Right atrium auricular region (tissue), 2 donors: ENCODE measurements at regions not wholly inside any gene's neighbourhood (a gene's known extent, or its start where the extent isn't known, plus 50 kb on each side); places are given as distances from the start of the nearest gene placed in this dataset.
"Not testable (repeated sequence)": the region's sequence is repeated elsewhere in the genome, so short reads cannot be mapped to it uniquely, and the experiment has no call there.

Experiments
- DNase-seq: peaks from one replicate; pipeline ENCODE4 v3.0.0-alpha.2; 2019; ENCODE audit warnings: low spot score
- H3K27ac ChIP-seq, 2 donors: fragments of 200-600 bp; sonication (generic); 1 replicate in 1 of 2; 2 replicates in 1 of 2; pipeline ENCODE4 v1.5.1; 2016 to 2019
- H3K27me3 ChIP-seq, 2 donors: fragments of 200-600 bp; sonication (generic); one replicate each; pipeline versions ENCODE4 v1.5.1 to v1.6.0; 2017 to 2019
- H3K36me3 ChIP-seq: fragments of 200-600 bp; sonication (generic); one replicate; pipeline ENCODE4 v1.5.1; 2016
- H3K4me1 ChIP-seq, 2 donors: fragments of 200-600 bp; sonication (generic); one replicate each; pipeline versions ENCODE4 v1.5.1 to v1.6.0; 2017 to 2019
- H3K4me3 ChIP-seq, 2 donors: fragments of 200-600 bp; sonication (generic); 1 replicate in 1 of 2; 2 replicates in 1 of 2; pipeline ENCODE4 v1.5.1; 2017 to 2019; ENCODE audit warnings: mild to moderate bottlenecking in 1 of 2, moderate library complexity in 1 of 2
- H3K9me3 ChIP-seq, 2 donors: fragments of 200-600 bp; sonication (generic); one replicate each; pipeline ENCODE4 v1.5.1; 2019
- TF ChIP-seq, protein P1 (sequence below), 2 donors: fragments of 200-600 bp; sonication (generic); IDR thresholded peaks; one replicate each; pipeline ENCODE4 v1.5.1; 2019; ENCODE audit warnings: antibody characterized with exemption in 2 of 2

DNA sequence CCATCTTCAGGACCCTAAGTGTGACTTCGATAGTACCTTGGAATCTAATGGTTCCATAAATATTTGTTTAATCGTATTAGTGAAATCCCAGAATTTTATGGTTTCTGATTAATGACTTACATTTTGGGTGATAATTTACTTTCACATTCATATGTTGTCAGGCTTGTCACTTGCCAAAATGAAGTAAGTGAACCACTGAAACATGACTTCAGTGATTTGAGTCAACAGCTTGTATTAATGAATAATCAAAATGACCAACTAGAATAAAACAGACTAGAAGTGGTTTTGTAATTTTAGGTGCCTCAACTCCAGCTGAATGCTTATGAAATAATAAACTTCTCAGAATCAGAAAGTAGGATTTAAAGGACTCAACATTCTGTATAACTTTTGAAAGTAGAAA is 517.1 kb downstream of the PRKD1 start:
- DNase-seq = no peak
- Histone ChIP-seq H3K9me3 (peaks cover 0 to 14% of the 10 kb centered on the region in 2 donors), H3K27me3 (no peaks in the 10 kb centered on the region), H3K4me1 (no peaks in the 10 kb centered on the region), H3K36me3 (no peaks in the 10 kb centered on the region), H3K4me3 (no peak overlapping the region), H3K27ac (no peak overlapping the region)
- TF ChIP-seq, protein P1, sequence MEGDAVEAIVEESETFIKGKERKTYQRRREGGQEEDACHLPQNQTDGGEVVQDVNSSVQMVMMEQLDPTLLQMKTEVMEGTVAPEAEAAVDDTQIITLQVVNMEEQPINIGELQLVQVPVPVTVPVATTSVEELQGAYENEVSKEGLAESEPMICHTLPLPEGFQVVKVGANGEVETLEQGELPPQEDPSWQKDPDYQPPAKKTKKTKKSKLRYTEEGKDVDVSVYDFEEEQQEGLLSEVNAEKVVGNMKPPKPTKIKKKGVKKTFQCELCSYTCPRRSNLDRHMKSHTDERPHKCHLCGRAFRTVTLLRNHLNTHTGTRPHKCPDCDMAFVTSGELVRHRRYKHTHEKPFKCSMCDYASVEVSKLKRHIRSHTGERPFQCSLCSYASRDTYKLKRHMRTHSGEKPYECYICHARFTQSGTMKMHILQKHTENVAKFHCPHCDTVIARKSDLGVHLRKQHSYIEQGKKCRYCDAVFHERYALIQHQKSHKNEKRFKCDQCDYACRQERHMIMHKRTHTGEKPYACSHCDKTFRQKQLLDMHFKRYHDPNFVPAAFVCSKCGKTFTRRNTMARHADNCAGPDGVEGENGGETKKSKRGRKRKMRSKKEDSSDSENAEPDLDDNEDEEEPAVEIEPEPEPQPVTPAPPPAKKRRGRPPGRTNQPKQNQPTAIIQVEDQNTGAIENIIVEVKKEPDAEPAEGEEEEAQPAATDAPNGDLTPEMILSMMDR (IDR thresholded peaks at IDR 0.05) = no peak

DNA sequence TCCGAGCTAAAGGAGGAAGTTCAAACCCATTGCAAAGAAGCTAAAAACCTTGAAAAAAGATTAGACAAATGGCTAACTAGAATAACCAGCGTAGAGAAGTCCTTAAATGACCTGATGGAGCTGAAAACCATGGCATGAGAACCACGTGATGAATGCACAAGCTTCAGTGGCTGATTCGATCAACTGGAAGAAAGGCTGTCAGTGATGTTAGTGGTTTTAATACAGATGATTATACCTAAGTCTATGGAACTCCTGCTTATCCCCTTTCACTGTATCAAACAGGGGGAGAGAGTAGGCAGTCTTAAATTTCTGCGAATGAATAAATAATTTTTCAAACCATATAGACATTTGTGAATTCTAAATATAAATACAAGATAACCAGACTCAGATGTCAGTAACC is 512.7 kb downstream of the PRKD1 start:
- H3K27me3 ChIP-seq, H3K4me3 ChIP-seq, H3K9me3 ChIP-seq, H3K27ac ChIP-seq, H3K36me3 ChIP-seq, DNase-seq, H3K4me1 ChIP-seq: not testable (repeated sequence)

DNA sequence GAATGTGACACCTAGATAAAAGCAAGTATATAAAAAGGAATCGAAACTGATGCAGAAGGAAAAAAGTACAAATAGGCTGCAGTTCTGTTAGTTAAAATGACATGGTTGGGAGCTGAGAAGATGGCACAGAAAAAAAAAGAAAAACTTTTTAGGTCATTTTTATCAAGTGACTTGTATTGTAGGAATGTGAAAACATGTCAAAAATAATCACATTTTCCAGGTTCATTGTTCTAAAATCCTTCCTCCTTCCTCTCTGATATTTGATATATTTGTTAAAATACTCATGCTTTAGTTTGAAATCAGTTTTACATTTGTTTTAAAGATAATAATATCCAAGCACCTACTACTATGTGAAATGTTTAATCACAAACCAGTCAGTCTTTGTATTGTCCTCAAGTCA is 507.9 kb downstream of the PRKD1 start:
- Histone ChIP-seq H3K9me3 (no peaks in the 10 kb centered on the region), H3K4me3 (no peak overlapping the region), H3K36me3 (no peaks in the 10 kb centered on the region), H3K4me1 (no peaks in the 10 kb centered on the region), H3K27ac (no peak overlapping the region), H3K27me3 (no peaks in the 10 kb centered on the region)
- TF ChIP-seq, protein P1 (IDR thresholded peaks at IDR 0.05) = no peak
- DNase-seq = no peak

DNA sequence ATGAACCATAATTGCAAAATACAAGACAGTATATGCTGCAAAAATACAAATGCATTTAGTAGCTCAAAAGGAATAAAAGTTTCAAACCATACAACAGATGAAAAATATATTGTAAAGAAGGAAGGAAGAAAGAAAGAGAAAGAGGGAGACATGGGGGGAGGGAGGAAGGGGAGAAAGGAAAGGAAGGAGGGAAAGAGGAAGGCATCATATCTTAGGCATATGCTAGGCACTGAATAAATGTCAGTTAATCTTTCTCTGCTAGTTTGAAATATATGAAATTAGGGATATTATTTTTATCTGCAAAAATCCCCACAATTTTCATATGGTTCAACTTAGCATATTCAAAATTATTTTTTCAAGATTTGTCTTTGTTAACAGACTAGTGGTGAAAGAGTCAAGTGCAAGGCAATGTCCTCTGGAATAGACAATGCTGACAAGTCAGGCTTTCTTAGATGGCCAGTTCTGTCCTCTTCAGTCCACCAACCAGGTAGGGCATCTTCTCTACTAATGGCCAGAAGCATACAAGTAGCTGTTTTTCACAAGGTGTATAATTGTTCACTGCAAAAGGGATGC is 506.4 kb downstream of the PRKD1 start:
- DNase-seq = no peak
- Histone ChIP-seq H3K4me1 (no peaks in the 10 kb centered on the region), H3K27me3 (no peaks in the 10 kb centered on the region), H3K4me3 (no peak overlapping the region), H3K36me3 (no peaks in the 10 kb centered on the region), H3K9me3 (no peaks in the 10 kb centered on the region), H3K27ac (no peak overlapping the region)
- TF ChIP-seq, protein P1 (IDR thresholded peaks at IDR 0.05) = no peak

DNA sequence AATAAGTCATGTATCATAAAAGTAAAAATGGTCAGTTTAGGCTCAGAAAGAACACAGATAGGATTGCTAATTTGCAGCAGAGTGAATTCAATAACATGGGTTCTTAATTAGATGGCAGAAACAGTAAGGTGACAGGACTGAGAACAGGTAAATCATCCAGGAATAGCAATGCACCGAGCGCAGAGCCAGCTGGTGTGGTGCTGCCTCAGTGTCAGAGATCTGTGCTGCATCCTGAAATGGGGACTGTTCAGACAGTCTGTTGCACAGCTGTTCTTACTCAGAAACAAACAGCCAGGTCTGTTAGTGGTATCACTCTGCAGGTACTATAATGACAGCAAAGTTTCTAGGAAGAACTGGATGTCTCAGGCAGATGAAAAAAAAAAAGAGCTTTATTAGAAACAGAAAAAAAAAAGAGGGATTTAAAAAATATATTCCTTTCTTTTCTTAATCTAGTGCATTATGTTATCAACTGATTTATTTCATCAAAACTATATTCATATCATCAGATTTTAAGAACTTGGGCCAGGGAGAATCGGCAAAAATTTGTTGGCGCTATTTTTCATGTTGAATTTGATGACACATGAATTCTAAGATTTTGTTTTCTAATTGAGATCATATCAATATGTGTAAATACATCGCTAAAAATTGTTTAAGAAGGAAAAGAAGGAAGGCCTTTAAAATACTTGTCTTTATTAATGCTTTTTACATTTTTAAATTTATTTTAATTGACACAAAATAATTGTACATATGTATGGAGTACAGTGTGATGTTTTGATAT is 501.8 kb downstream of the PRKD1 start:
- TF ChIP-seq, protein P1 (IDR thresholded peaks at IDR 0.05) = no peak
- H3K36me3 ChIP-seq = no peaks in the 10 kb centered on the region

DNA sequence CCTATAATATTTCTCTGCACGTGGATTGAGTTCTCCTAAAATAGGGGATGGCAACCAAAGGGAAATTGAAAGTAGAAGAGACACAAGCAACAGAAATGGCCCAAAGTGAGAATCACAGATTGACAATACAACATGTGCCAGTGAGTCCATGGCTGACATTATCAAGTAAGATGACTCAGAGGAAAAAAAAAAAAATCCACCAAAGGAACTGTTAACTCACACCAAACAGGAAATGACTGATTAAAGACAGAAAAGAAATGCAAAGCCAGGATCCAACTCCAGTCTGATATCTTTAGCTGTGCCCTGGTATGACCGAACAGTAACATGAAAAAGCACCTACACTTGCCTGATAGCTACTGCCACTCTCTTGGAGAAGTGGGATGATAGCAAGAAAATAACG is 485.0 kb downstream of the PRKD1 start:
- TF ChIP-seq, protein P1 (IDR thresholded peaks at IDR 0.05) = no peak
- no peak for DNase-seq
- no peak overlapping the region for H3K27ac ChIP-seq

More for the DNA sequence above, 501.8 kb downstream of the PRKD1 start:
- H3K27me3 ChIP-seq = no peaks in the 10 kb centered on the region
- no peak overlapping the region for H3K4me3 ChIP-seq
- no peaks in the 10 kb centered on the region for H3K9me3 ChIP-seq
- no peak overlapping the region for H3K27ac ChIP-seq
- H3K4me1 ChIP-seq = no peaks in the 10 kb centered on the region
- no peak for DNase-seq

More for the DNA sequence above, 485.0 kb downstream of the PRKD1 start:
- H3K9me3 ChIP-seq = no peaks in the 10 kb centered on the region
- no peaks in the 10 kb centered on the region for H3K27me3 ChIP-seq
- no peak overlapping the region for H3K4me3 ChIP-seq
- H3K4me1 ChIP-seq = no peaks in the 10 kb centered on the region
- H3K36me3 ChIP-seq = no peaks in the 10 kb centered on the region
